ENCODE measurements at regions not wholly inside any gene's neighbourhood (a gene's known extent, or its start where the extent isn't known, plus 50 kb on each side); places are given as distances from the start of the nearest gene placed in this dataset.

DNA sequence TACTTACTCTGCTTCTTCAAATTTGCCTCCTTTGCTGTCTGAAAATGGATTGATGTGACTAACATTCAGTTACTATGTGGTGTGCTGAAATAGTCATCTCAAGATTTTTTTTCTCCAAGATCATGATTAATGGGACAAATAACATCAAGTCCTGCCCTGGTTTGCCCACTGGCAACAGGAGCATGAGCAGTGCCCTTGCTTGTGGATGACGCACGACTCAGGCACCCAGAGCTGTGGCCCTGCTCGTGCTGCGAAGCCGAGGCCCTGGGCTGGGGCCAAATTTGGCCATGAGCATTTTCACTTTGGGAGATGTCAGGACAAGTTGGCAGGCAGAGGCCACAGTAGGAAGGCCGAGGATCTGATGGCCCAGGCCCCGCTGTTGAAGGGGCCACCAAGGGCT is 239.8 kb upstream of the IGFBP3 start:
- 0 out of 2 replicates have a peak overlapping the region, but pooled peaks have one; percentile 44 for H2BK20ac ChIP-seq (ENCODE audit: low read depth, low read length)
- no peak overlapping the region for H3K27ac ChIP-seq (ENCODE audit: insufficient read depth, low read length)
- H3K79me1 ChIP-seq (ENCODE audit: low read depth in 1 of 2, low read length in 2 of 2) = no peaks in the 10 kb centered on the region
- no TSS peak for BruUV-seq (replicated peaks)
- H2BK15ac ChIP-seq (ENCODE audit: low read depth, low read length) = no peak overlapping the region
- no peak overlapping the region for H3K23ac ChIP-seq (ENCODE audit: low read depth, low read length)
- no peak overlapping the region for H3K4me2 ChIP-seq (ENCODE audit: low read depth, low read length)
- no peaks in the 10 kb centered on the region for H3K36me3 ChIP-seq (ENCODE audit: control insufficient read depth, insufficient read depth, low read length)
- no peak for ATAC-seq (ENCODE audit: low read depth)
- H4K20me1 ChIP-seq (ENCODE audit: insufficient read depth, low read length) = no peaks in the 10 kb centered on the region
- 0 out of 2 replicates have a peak overlapping the region, but pooled peaks have one; percentile 21 for H3K14ac ChIP-seq (replicated peaks; ENCODE audit: low read depth, low read length)
- peaks cover 5% of the 10 kb centered on the region; the same call in 1 of the 2 replicates for H3K4me1 ChIP-seq (ENCODE audit: control insufficient read depth, insufficient read depth, low read length)
- intact Hi-C loops (cut with micrococcal nuclease) = no loop called here
- peaks cover 11% of the 10 kb centered on the region; the same call in 1 of the 2 replicates for H3K9me1 ChIP-seq (ENCODE audit: insufficient read depth, low read length)
- no peak for TF ChIP-seq NFE2L2 (IDR thresholded peaks at IDR 0.05; ENCODE audit: low read depth, low read length)
- TF ChIP-seq RCOR1 (IDR thresholded peaks at IDR 0.05; ENCODE audit: insufficient replicate concordance, low read length) = no peak
- H3K4me3 ChIP-seq (ENCODE audit: insufficient read depth, low read depth, low read length) = no peak overlapping the region
- 85% methylated on average over 5 of the region's 7 CpGs; no CpG with 5 or more reads in 1 of the 2 experiments for WGBS, 2 experiments (ENCODE audit: extremely low coverage in 2 of 2, insufficient read length in 1 of 2)
- dilution Hi-C loops (cut with HindIII; ENCODE audit: low sequenced_read_pairs, unreplicated experiment) = no loop called here
- H2BK5ac ChIP-seq (ENCODE audit: low read depth, low read length, poor library complexity, severe bottlenecking) = no peak overlapping the region
- no peak overlapping the region for H2AK5ac ChIP-seq (ENCODE audit: low read depth, low read length)
- ChIA-PET POLR2A (ENCODE audit: unreplicated experiment) (no interaction called here), CTCF (interaction anchor here (0.6 kb wide), 1 partner anchor 94 kb away, joined by 3 read pairs; no protein-coding TSS in a partner anchor)
- H4K5ac ChIP-seq (ENCODE audit: low read depth, low read length) = no peak overlapping the region
- DNase-seq = no peak
- no peak overlapping the region for H2AK9ac ChIP-seq (replicated peaks; ENCODE audit: low read depth, low read length, poor library complexity)
- in situ Hi-C loops (cut with MboI; ENCODE audit: low sequenced_read_pairs) = no loop called here
- peak overlapping the region; percentile 13; the same call in 1 of the 2 replicates for H4K91ac ChIP-seq (ENCODE audit: insufficient read depth, low read depth, low read length)
- no peak overlapping the region for H4K8ac ChIP-seq (ENCODE audit: low read depth in 2 of 2, low read length in 2 of 2)
- H3K27me3 ChIP-seq (ENCODE audit: control insufficient read depth, insufficient read depth, low read length) = no peaks in the 10 kb centered on the region
- peak overlapping the region; percentile 34 for H2AFZ ChIP-seq (replicated peaks; ENCODE audit: low read length, poor library complexity)
- H3K9me3 ChIP-seq (ENCODE audit: control insufficient read depth, insufficient read depth, low read length) = no peaks in the 10 kb centered on the region
- peak overlapping the region; percentile 23 for H2BK120ac ChIP-seq (ENCODE audit: low read depth, low read length)
- H3K56ac ChIP-seq (ENCODE audit: extremely low read depth, insufficient read depth, low read length) = no peak overlapping the region
- H3K4ac ChIP-seq (ENCODE audit: low read depth, low read length) = no peak overlapping the region
- H3K9ac ChIP-seq (ENCODE audit: low read depth, low read length) = no peak overlapping the region
- H3K18ac ChIP-seq (ENCODE audit: low read depth, low read length) = no peak overlapping the region

Measured in IMR-90 (cell line).